ENCODE measurements at regions not wholly inside any gene's neighbourhood (a gene's known extent, or its start where the extent isn't known, plus 50 kb on each side); places are given as distances from the start of the nearest gene placed in this dataset.
A peak's percentile ranks its signal among the peaks of the same experiment; 100 is the strongest.

GRCh38 chr20:3309226-3309625 lies 70.2 kb upstream of the SLC4A11 start:
- no peak overlapping the region for H3K9ac ChIP-seq (ENCODE audit: low read depth, low read length)
- peaks cover 17% of the 10 kb centered on the region for H3K36me3 ChIP-seq (ENCODE audit: control insufficient read depth, insufficient read depth, low read length)
- H3K27me3 ChIP-seq (ENCODE audit: control insufficient read depth, insufficient read depth, low read length), result no peaks in the 10 kb centered on the region
- no peak overlapping the region for H3K4me3 ChIP-seq (ENCODE audit: low read depth, low read length)
- no peaks in the 10 kb centered on the region for H3K9me3 ChIP-seq (ENCODE audit: control insufficient read depth, insufficient read depth, low read length)
- no peaks in the 10 kb centered on the region for H3K4me1 ChIP-seq (ENCODE audit: control insufficient read depth, insufficient read depth, low read length)
- H3K27ac ChIP-seq (ENCODE audit: low read depth, low read length), result no peak overlapping the region

GRCh38 chr20:3307725-3308124 lies 68.7 kb upstream of the SLC4A11 start:
- H3K4me1 ChIP-seq (ENCODE audit: control insufficient read depth, insufficient read depth, low read length), result no peaks in the 10 kb centered on the region
- no peak overlapping the region for H3K4me3 ChIP-seq (ENCODE audit: low read depth, low read length)
- H3K9ac ChIP-seq (ENCODE audit: low read depth, low read length), result no peak overlapping the region
- H3K27ac ChIP-seq (ENCODE audit: low read depth, low read length), result no peak overlapping the region
- H3K9me3 ChIP-seq (ENCODE audit: control insufficient read depth, insufficient read depth, low read length), result no peaks in the 10 kb centered on the region
- H3K27me3 ChIP-seq (ENCODE audit: control insufficient read depth, insufficient read depth, low read length), result no peaks in the 10 kb centered on the region
- H3K36me3 ChIP-seq (ENCODE audit: control insufficient read depth, insufficient read depth, low read length), result peaks cover 24% of the 10 kb centered on the region

GRCh38 chr20:3307078-3307477 lies 68.1 kb upstream of the SLC4A11 start:
- H3K4me1 ChIP-seq (ENCODE audit: control insufficient read depth, insufficient read depth, low read length), result no peaks in the 10 kb centered on the region
- no peak overlapping the region for H3K27ac ChIP-seq (ENCODE audit: low read depth, low read length)
- no peaks in the 10 kb centered on the region for H3K9me3 ChIP-seq (ENCODE audit: control insufficient read depth, insufficient read depth, low read length)
- no peak overlapping the region for H3K9ac ChIP-seq (ENCODE audit: low read depth, low read length)
- peaks cover 24% of the 10 kb centered on the region for H3K36me3 ChIP-seq (ENCODE audit: control insufficient read depth, insufficient read depth, low read length)
- H3K4me3 ChIP-seq (ENCODE audit: low read depth, low read length), result no peak overlapping the region
- H3K27me3 ChIP-seq (ENCODE audit: control insufficient read depth, insufficient read depth, low read length), result no peaks in the 10 kb centered on the region

- no peaks in the 10 kb centered on the region for H3K9me3 ChIP-seq (ENCODE audit: control insufficient read depth, insufficient read depth, low read length)
- H3K9ac ChIP-seq (ENCODE audit: low read depth, low read length), result no peak overlapping the region
- no peaks in the 10 kb centered on the region for H3K27me3 ChIP-seq (ENCODE audit: control insufficient read depth, insufficient read depth, low read length)
- no peaks in the 10 kb centered on the region for H3K4me1 ChIP-seq (ENCODE audit: control insufficient read depth, insufficient read depth, low read length)
- no peak overlapping the region for H3K27ac ChIP-seq (ENCODE audit: low read depth, low read length)
- peaks cover 24% of the 10 kb centered on the region for H3K36me3 ChIP-seq (ENCODE audit: control insufficient read depth, insufficient read depth, low read length)
- no peak overlapping the region for H3K4me3 ChIP-seq (ENCODE audit: low read depth, low read length)
Observed at GRCh38 chr20:3306068-3306467, 67.1 kb upstream of the SLC4A11 start.

GRCh38 chr20:3304456-3304855 lies 65.5 kb upstream of the SLC4A11 start:
- H3K4me1 ChIP-seq (ENCODE audit: control insufficient read depth, insufficient read depth, low read length), result no peaks in the 10 kb centered on the region
- no peak overlapping the region for H3K27ac ChIP-seq (ENCODE audit: low read depth, low read length)
- peaks cover 24% of the 10 kb centered on the region for H3K36me3 ChIP-seq (ENCODE audit: control insufficient read depth, insufficient read depth, low read length)
- H3K9me3 ChIP-seq (ENCODE audit: control insufficient read depth, insufficient read depth, low read length), result no peaks in the 10 kb centered on the region
- no peak overlapping the region for H3K9ac ChIP-seq (ENCODE audit: low read depth, low read length)
- no peaks in the 10 kb centered on the region for H3K27me3 ChIP-seq (ENCODE audit: control insufficient read depth, insufficient read depth, low read length)
- no peak overlapping the region for H3K4me3 ChIP-seq (ENCODE audit: low read depth, low read length)

- H3K9me3 ChIP-seq (ENCODE audit: control insufficient read depth, insufficient read depth, low read length), result no peaks in the 10 kb centered on the region
- no peaks in the 10 kb centered on the region for H3K4me1 ChIP-seq (ENCODE audit: control insufficient read depth, insufficient read depth, low read length)
- peak overlapping the region; percentile 50 for H3K27ac ChIP-seq (ENCODE audit: low read depth, low read length)
- no peak overlapping the region for H3K4me3 ChIP-seq (ENCODE audit: low read depth, low read length)
- no peak overlapping the region for H3K9ac ChIP-seq (ENCODE audit: low read depth, low read length)
- no peaks in the 10 kb centered on the region for H3K27me3 ChIP-seq (ENCODE audit: control insufficient read depth, insufficient read depth, low read length)
- H3K36me3 ChIP-seq (ENCODE audit: control insufficient read depth, insufficient read depth, low read length), result peaks cover 10% of the 10 kb centered on the region
Observed at GRCh38 chr20:3297079-3297378, 58.0 kb upstream of the SLC4A11 start.

- H3K27ac ChIP-seq (ENCODE audit: low read depth, low read length), result peak overlapping the region; percentile 50
- H3K9me3 ChIP-seq (ENCODE audit: control insufficient read depth, insufficient read depth, low read length), result no peaks in the 10 kb centered on the region
- H3K4me1 ChIP-seq (ENCODE audit: control insufficient read depth, insufficient read depth, low read length), result no peaks in the 10 kb centered on the region
- no peaks in the 10 kb centered on the region for H3K27me3 ChIP-seq (ENCODE audit: control insufficient read depth, insufficient read depth, low read length)
- no peak overlapping the region for H3K4me3 ChIP-seq (ENCODE audit: low read depth, low read length)
- H3K9ac ChIP-seq (ENCODE audit: low read depth, low read length), result no peak overlapping the region
- peaks cover 10% of the 10 kb centered on the region for H3K36me3 ChIP-seq (ENCODE audit: control insufficient read depth, insufficient read depth, low read length)
Observed at GRCh38 chr20:3296261-3297078, 57.5 kb upstream of the SLC4A11 start.

All from HUES48 (cell line).